Left ventricle myocardium inferior (tissue), 1 donor: ENCODE measurements at regions not wholly inside any gene's neighbourhood (a gene's known extent, or its start where the extent isn't known, plus 50 kb on each side); places are given as distances from the start of the nearest gene placed in this dataset.

Experiments used
- DNase-seq: peaks from one replicate; pipeline ENCODE4 v3.0.0-alpha.2; 2020
- H3K27ac ChIP-seq: fragments of 200-600 bp; replicated peaks from 2 replicates; pipeline ENCODE4 v1.8.0; 2021
- H3K27me3 ChIP-seq: fragments of 200-600 bp; 2 replicates; pipeline ENCODE4 v1.8.0; 2021; ENCODE audit warnings: low read depth
- H3K36me3 ChIP-seq: fragments of 200-600 bp; 2 replicates; pipeline ENCODE4 v1.8.0; 2021
- H3K4me1 ChIP-seq: fragments of 200-600 bp; 2 replicates; pipeline ENCODE4 v1.8.0; 2021
- H3K4me3 ChIP-seq: fragments of 200-600 bp; 2 replicates; pipeline ENCODE4 v1.8.0; 2021; ENCODE audit warnings: mild to moderate bottlenecking, moderate library complexity
- H3K9me3 ChIP-seq: fragments of 200-600 bp; replicated peaks from 2 replicates; pipeline ENCODE4 v1.8.0; 2021
- intact Hi-C: fragments of 100-400 bp; cut with micrococcal nuclease; formaldehyde crosslinking; loops from one replicate; pipeline ENCODE4 v1.11.0; 2022
- TF ChIP-seq, protein P1 (sequence below): fragments of 200-600 bp; IDR thresholded peaks from 2 replicates; pipeline ENCODE4 v1.8.0; 2021; ENCODE audit warnings: antibody characterized with exemption, mild to moderate bottlenecking, borderline replicate concordance
- donor health status: DM: no; HTN: yes; CAD: no; lungs with severe emphysema.

GRCh38 chr4:138741766-138742377, 273.7 kb upstream of the NOCT start:
- TF ChIP-seq, protein P1, sequence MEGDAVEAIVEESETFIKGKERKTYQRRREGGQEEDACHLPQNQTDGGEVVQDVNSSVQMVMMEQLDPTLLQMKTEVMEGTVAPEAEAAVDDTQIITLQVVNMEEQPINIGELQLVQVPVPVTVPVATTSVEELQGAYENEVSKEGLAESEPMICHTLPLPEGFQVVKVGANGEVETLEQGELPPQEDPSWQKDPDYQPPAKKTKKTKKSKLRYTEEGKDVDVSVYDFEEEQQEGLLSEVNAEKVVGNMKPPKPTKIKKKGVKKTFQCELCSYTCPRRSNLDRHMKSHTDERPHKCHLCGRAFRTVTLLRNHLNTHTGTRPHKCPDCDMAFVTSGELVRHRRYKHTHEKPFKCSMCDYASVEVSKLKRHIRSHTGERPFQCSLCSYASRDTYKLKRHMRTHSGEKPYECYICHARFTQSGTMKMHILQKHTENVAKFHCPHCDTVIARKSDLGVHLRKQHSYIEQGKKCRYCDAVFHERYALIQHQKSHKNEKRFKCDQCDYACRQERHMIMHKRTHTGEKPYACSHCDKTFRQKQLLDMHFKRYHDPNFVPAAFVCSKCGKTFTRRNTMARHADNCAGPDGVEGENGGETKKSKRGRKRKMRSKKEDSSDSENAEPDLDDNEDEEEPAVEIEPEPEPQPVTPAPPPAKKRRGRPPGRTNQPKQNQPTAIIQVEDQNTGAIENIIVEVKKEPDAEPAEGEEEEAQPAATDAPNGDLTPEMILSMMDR = no peak
- Histone ChIP-seq H3K27ac (no peak overlapping the region), H3K9me3 (peaks cover 8% of the 10 kb centered on the region), H3K4me3 (no peak overlapping the region), H3K36me3 (no peaks in the 10 kb centered on the region), H3K27me3 (no peaks in the 10 kb centered on the region), H3K4me1 (no peaks in the 10 kb centered on the region)
- no peak for DNase-seq
- intact Hi-C loops = no loop called here

- no peaks in the 10 kb centered on the region for H3K9me3 ChIP-seq
- no peaks in the 10 kb centered on the region for H3K27me3 ChIP-seq
- intact Hi-C loops = no loop called here
- H3K4me1 ChIP-seq = no peaks in the 10 kb centered on the region
- no peak overlapping the region for H3K27ac ChIP-seq
- no peak for DNase-seq
- H3K4me3 ChIP-seq = no peak overlapping the region
- H3K36me3 ChIP-seq = no peaks in the 10 kb centered on the region
- TF ChIP-seq, protein P1 = no peak
Observed at GRCh38 chr4:138740816-138741745, 274.5 kb upstream of the NOCT start.

DNA sequence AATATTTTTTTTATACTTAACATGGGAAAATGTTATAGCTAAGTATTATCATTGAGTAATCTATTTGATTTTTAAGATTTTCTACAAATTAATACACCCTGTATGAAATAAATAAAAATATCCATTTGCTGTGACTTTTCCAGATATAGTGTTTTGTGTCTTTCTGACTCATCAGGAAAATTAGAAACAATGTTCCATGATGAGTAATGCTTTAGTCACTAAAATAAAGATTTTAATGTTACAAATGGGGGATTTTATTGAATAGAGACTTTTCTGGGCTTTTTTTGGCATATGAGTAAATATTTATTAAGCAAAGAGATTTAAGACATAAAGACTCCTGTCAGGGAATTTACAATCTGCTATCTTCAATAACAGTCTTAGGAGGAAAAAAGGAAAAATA, 279.2 kb upstream of the NOCT start:
- H3K4me1 ChIP-seq = peaks cover 13% of the 10 kb centered on the region
- H3K9me3 ChIP-seq = no peaks in the 10 kb centered on the region
- no peak overlapping the region for H3K27ac ChIP-seq
- intact Hi-C loops = no loop called here
- no peaks in the 10 kb centered on the region for H3K36me3 ChIP-seq
- DNase-seq = no peak
- H3K4me3 ChIP-seq = no peak overlapping the region
- TF ChIP-seq, protein P1 = no peak
- no peaks in the 10 kb centered on the region for H3K27me3 ChIP-seq

GRCh38 chr4:138734746-138735145, 280.8 kb upstream of the NOCT start:
- Histone ChIP-seq H3K4me1 (peaks cover 13% of the 10 kb centered on the region), H3K27ac (no peak overlapping the region), H3K27me3 (no peaks in the 10 kb centered on the region), H3K36me3 (no peaks in the 10 kb centered on the region), H3K4me3 (no peak overlapping the region), H3K9me3 (no peaks in the 10 kb centered on the region)
- intact Hi-C loops = no loop called here
- no peak for DNase-seq
- TF ChIP-seq, protein P1 = no peak

GRCh38 chr4:138728566-138728965, 287.0 kb upstream of the NOCT start:
- Histone ChIP-seq H3K9me3 (no peaks in the 10 kb centered on the region), H3K36me3 (no peaks in the 10 kb centered on the region), H3K4me1 (no peaks in the 10 kb centered on the region), H3K27me3 (no peaks in the 10 kb centered on the region), H3K27ac (no peak overlapping the region), H3K4me3 (no peak overlapping the region)
- no peak for DNase-seq
- intact Hi-C loops = no loop called here
- TF ChIP-seq, protein P1 = no peak
